OCI-M1 (cell line): ENCODE measurements at regions not wholly inside any gene's neighbourhood (a gene's known extent, or its start where the extent isn't known, plus 50 kb on each side); places are given as distances from the start of the nearest gene placed in this dataset.
A peak's percentile ranks its signal among the peaks of the same experiment; 100 is the strongest.
"Not testable (repeated sequence)": the region's sequence is repeated elsewhere in the genome, so short reads cannot be mapped to it uniquely, and the experiment has no call there.

Source experiments
- DNase-seq: peaks from one replicate; lab custom pipeline; 2025; lab: John Stamatoyannopoulos, UW

GRCh38 chr9:75775966-75776691 lies 114.3 kb upstream of the PCSK5 start:
- DNase-seq, result no peak

GRCh38 chr9:75780185-75780584 lies 110.3 kb upstream of the PCSK5 start:
- no peak for DNase-seq

- no peak for DNase-seq
These were observed 102.4 kb upstream of the PCSK5 start for GRCh38 chr9:75788006-75788634.

GRCh38 chr9:75797085-75797580 lies 93.3 kb upstream of the PCSK5 start:
- no peak for DNase-seq

- DNase-seq, result no peak
These were observed 92.0 kb upstream of the PCSK5 start for GRCh38 chr9:75798505-75798904.

- no peak for DNase-seq
These were observed 87.3 kb upstream of the PCSK5 start for GRCh38 chr9:75803130-75803529.

- DNase-seq, result no peak
These were observed 80.4 kb upstream of the PCSK5 start for GRCh38 chr9:75810063-75810462.

- DNase-seq, result no peak
These were observed 78.8 kb upstream of the PCSK5 start for GRCh38 chr9:75811692-75812091.

GRCh38 chr9:75812141-75812540 lies 78.3 kb upstream of the PCSK5 start:
- peak; percentile 47 for DNase-seq

GRCh38 chr9:75814667-75815066 lies 75.8 kb upstream of the PCSK5 start:
- no peak for DNase-seq

- not testable (repeated sequence) for DNase-seq
These were observed 69.9 kb upstream of the PCSK5 start for GRCh38 chr9:75820471-75821115.

- no peak for DNase-seq
These were observed 67.3 kb upstream of the PCSK5 start for GRCh38 chr9:75823151-75823550.

- DNase-seq, result no peak
These were observed 65.5 kb upstream of the PCSK5 start for GRCh38 chr9:75824816-75825568.

GRCh38 chr9:75826314-75826713 lies 64.2 kb upstream of the PCSK5 start:
- peak; percentile 13 for DNase-seq

- no peak for DNase-seq
These were observed 60.2 kb upstream of the PCSK5 start for GRCh38 chr9:75830303-75830702.

GRCh38 chr9:75833778-75834177 lies 56.7 kb upstream of the PCSK5 start:
- no peak for DNase-seq

GRCh38 chr9:75834878-75835277 lies 55.6 kb upstream of the PCSK5 start:
- DNase-seq, result no peak
